ENCODE measurements at regions not wholly inside any gene's neighbourhood (a gene's known extent, or its start where the extent isn't known, plus 50 kb on each side); places are given as distances from the start of the nearest gene placed in this dataset.

GRCh38 chr5:128772356-128772755 lies 192.9 kb upstream of the SLC27A6 start:
- H4K20me1 ChIP-seq (ENCODE audit: control insufficient read depth, extremely low read depth, insufficient read depth, low read length), result no peaks in the 10 kb centered on the region
- H3K36me3 ChIP-seq (ENCODE audit: control insufficient read depth in 2 of 2, extremely low read depth in 1 of 2, insufficient read depth in 2 of 2, low read length in 2 of 2), result no peaks in the 10 kb centered on the region
- H2AFZ ChIP-seq (ENCODE audit: control insufficient read depth, low read length), result no peak overlapping the region
- no peaks in the 10 kb centered on the region for H3K79me2 ChIP-seq (ENCODE audit: control insufficient read depth, insufficient read depth, low read length)
- H3K9ac ChIP-seq (ENCODE audit: control insufficient read depth, extremely low read depth, insufficient read depth, low read length), result no peak overlapping the region
- TF ChIP-seq EZH2 (IDR thresholded peaks at IDR 0.05; ENCODE audit: low read length), result no peak
- TF ChIP-seq, protein P1, sequence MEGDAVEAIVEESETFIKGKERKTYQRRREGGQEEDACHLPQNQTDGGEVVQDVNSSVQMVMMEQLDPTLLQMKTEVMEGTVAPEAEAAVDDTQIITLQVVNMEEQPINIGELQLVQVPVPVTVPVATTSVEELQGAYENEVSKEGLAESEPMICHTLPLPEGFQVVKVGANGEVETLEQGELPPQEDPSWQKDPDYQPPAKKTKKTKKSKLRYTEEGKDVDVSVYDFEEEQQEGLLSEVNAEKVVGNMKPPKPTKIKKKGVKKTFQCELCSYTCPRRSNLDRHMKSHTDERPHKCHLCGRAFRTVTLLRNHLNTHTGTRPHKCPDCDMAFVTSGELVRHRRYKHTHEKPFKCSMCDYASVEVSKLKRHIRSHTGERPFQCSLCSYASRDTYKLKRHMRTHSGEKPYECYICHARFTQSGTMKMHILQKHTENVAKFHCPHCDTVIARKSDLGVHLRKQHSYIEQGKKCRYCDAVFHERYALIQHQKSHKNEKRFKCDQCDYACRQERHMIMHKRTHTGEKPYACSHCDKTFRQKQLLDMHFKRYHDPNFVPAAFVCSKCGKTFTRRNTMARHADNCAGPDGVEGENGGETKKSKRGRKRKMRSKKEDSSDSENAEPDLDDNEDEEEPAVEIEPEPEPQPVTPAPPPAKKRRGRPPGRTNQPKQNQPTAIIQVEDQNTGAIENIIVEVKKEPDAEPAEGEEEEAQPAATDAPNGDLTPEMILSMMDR (optimal IDR thresholded peaks at IDR 0.05 in 1 of 3, IDR thresholded peaks at IDR 0.05 in 1 of 3, conservative IDR thresholded peaks at IDR 0.05 in 1 of 3; ENCODE audit: extremely low read depth in 1 of 3, insufficient read depth in 2 of 3, low read length in 3 of 3), result no peak
- H3K27ac ChIP-seq (ENCODE audit: control insufficient read depth, insufficient read depth, low read length), result no peak overlapping the region
- DNase-seq (ENCODE audit: low read depth, low spot score) (no peak), FAIRE-seq (no peak)
- H3K4me1 ChIP-seq (ENCODE audit: control insufficient read depth, extremely low read depth, insufficient read depth, low read length), result no peaks in the 10 kb centered on the region
- H3K4me3 ChIP-seq (ENCODE audit: control insufficient read depth in 2 of 3, extremely low read depth in 1 of 3, insufficient read depth in 2 of 3, low read depth in 1 of 3, low read length in 3 of 3), result no peak overlapping the region
- no peaks in the 10 kb centered on the region for H3K9me1 ChIP-seq (ENCODE audit: control insufficient read depth, extremely low read depth, insufficient read depth, low read length)
- dilution Hi-C loops (cut with MboI; ENCODE audit: extremely low pct_ligation_motif_present, low sequenced_read_pairs), result no loop called here
- no peaks in the 10 kb centered on the region for H3K9me3 ChIP-seq (ENCODE audit: control insufficient read depth, low read depth, low read length)
- H3K4me2 ChIP-seq (ENCODE audit: control insufficient read depth, extremely low read depth, insufficient read depth, low read depth, low read length), result no peak overlapping the region
- no peaks in the 10 kb centered on the region for H3K27me3 ChIP-seq (ENCODE audit: control insufficient read depth, extremely low read depth, insufficient read depth, low read length)

GRCh38 chr5:128773378-128773777 lies 191.9 kb upstream of the SLC27A6 start:
- no peaks in the 10 kb centered on the region for H4K20me1 ChIP-seq (ENCODE audit: control insufficient read depth, extremely low read depth, insufficient read depth, low read length)
- no peaks in the 10 kb centered on the region for H3K36me3 ChIP-seq (ENCODE audit: control insufficient read depth in 2 of 2, extremely low read depth in 1 of 2, insufficient read depth in 2 of 2, low read length in 2 of 2)
- DNase-seq (ENCODE audit: low read depth, low spot score) (no peak), FAIRE-seq (no peak)
- H3K4me1 ChIP-seq (ENCODE audit: control insufficient read depth, extremely low read depth, insufficient read depth, low read length), result no peaks in the 10 kb centered on the region
- no peak overlapping the region for H3K4me3 ChIP-seq (ENCODE audit: control insufficient read depth in 2 of 3, extremely low read depth in 1 of 3, insufficient read depth in 2 of 3, low read depth in 1 of 3, low read length in 3 of 3)
- no peak overlapping the region for H3K4me2 ChIP-seq (ENCODE audit: control insufficient read depth, extremely low read depth, insufficient read depth, low read depth, low read length)
- dilution Hi-C loops (cut with MboI; ENCODE audit: extremely low pct_ligation_motif_present, low sequenced_read_pairs), result no loop called here
- H3K79me2 ChIP-seq (ENCODE audit: control insufficient read depth, insufficient read depth, low read length), result no peaks in the 10 kb centered on the region
- no peaks in the 10 kb centered on the region for H3K9me3 ChIP-seq (ENCODE audit: control insufficient read depth, low read depth, low read length)
- no peak overlapping the region for H2AFZ ChIP-seq (ENCODE audit: control insufficient read depth, low read length)
- H3K27me3 ChIP-seq (ENCODE audit: control insufficient read depth, extremely low read depth, insufficient read depth, low read length), result no peaks in the 10 kb centered on the region
- TF ChIP-seq EZH2 (IDR thresholded peaks at IDR 0.05; ENCODE audit: low read length), result no peak
- TF ChIP-seq, protein P1 (optimal IDR thresholded peaks at IDR 0.05 in 1 of 3, IDR thresholded peaks at IDR 0.05 in 1 of 3, conservative IDR thresholded peaks at IDR 0.05 in 1 of 3; ENCODE audit: extremely low read depth in 1 of 3, insufficient read depth in 2 of 3, low read length in 3 of 3), result no peak
- no peak overlapping the region for H3K27ac ChIP-seq (ENCODE audit: control insufficient read depth, insufficient read depth, low read length)
- H3K9me1 ChIP-seq (ENCODE audit: control insufficient read depth, extremely low read depth, insufficient read depth, low read length), result no peaks in the 10 kb centered on the region
- H3K9ac ChIP-seq (ENCODE audit: control insufficient read depth, extremely low read depth, insufficient read depth, low read length), result no peak overlapping the region
